ENCODE measurements at regions not wholly inside any gene's neighbourhood (a gene's known extent, or its start where the extent isn't known, plus 50 kb on each side); places are given as distances from the start of the nearest gene placed in this dataset.

DNA sequence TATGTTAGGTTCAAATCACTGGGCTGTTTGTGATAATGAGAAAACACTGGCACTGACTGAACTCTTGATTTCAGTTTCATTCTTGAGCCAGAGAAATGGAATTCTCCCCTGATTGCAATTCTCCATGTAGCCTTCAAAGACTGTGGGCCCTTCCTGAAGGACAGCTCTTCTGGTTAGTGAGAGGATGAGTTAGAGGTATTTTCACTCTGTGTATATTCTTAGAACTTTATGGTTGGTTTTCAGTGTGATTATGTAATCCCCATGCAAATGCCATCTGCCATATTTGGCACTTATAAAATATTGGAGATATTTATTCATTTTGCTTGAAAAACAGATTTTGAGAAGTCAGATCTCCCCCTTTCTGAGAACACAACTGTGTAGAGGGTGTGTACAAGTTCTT is 323.7 kb downstream of the SLC4A3 start:
- TF ChIP-seq, protein P1, sequence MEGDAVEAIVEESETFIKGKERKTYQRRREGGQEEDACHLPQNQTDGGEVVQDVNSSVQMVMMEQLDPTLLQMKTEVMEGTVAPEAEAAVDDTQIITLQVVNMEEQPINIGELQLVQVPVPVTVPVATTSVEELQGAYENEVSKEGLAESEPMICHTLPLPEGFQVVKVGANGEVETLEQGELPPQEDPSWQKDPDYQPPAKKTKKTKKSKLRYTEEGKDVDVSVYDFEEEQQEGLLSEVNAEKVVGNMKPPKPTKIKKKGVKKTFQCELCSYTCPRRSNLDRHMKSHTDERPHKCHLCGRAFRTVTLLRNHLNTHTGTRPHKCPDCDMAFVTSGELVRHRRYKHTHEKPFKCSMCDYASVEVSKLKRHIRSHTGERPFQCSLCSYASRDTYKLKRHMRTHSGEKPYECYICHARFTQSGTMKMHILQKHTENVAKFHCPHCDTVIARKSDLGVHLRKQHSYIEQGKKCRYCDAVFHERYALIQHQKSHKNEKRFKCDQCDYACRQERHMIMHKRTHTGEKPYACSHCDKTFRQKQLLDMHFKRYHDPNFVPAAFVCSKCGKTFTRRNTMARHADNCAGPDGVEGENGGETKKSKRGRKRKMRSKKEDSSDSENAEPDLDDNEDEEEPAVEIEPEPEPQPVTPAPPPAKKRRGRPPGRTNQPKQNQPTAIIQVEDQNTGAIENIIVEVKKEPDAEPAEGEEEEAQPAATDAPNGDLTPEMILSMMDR (IDR thresholded peaks at IDR 0.05), result no peak
- no peak for TF ChIP-seq POLR2A (IDR thresholded peaks at IDR 0.05)
